HepG2 (cell line): ENCODE measurements at regions not wholly inside any gene's neighbourhood (a gene's known extent, or its start where the extent isn't known, plus 50 kb on each side); places are given as distances from the start of the nearest gene placed in this dataset.

Source experiments
- ATAC-seq: fragments of 200-7000 bp; cut with Tn5 transposase; 3 replicates; pipeline ENCODE4 v1.9.1; 2020; ENCODE audit warnings: mild to moderate bottlenecking, moderate library complexity
- BruUV-seq: library from RNA; stranded (reverse); fragments of 400-500 nt; replicated peaks from 2 replicates; lab custom pipeline; 2021; lab: Mats Ljungman, UMichigan
- CTCF ChIA-PET: fragments of 300-600 bp; formaldehyde crosslinking; extraction: SDS; loops from one replicate; lab custom pipeline; 2021; ENCODE audit warnings: low total read pairs, inconsistent platforms, low intra/inter-chr PET ratio; lab: Yijun Ruan, JAX
- POLR2A ChIA-PET: fragments of 350-600 bp; sonication (Branson Sonifier 250); formaldehyde crosslinking; loops from one replicate; lab custom pipeline; 2020; ENCODE audit warnings: antibody characterized with exemption, inconsistent platforms; lab: Yijun Ruan, JAX
- DNase-seq: peaks from one replicate; pipeline ENCODE4 v3.0.0-alpha.2; 2015; ENCODE audit warnings: low spot score
- FAIRE-seq: peaks from 3 replicates; lab custom pipeline; 2011; peaks lifted over from hg19 to GRCh38; lab: Jason Lieb, UNC
- H2AFZ ChIP-seq: one replicate; pipeline ENCODE4 v1.6.1; 2011; ENCODE audit warnings: low read length, inconsistent platforms
- H3K27ac ChIP-seq: fragments of 300-600 bp; 3 replicates; pipeline ENCODE4 v1.8.0; 2011; ENCODE audit warnings: mixed run types, mild to moderate bottlenecking, mixed read lengths, low read length, inconsistent platforms; ENCODE audit not compliant: insufficient read depth; ENCODE audit errors: extremely low read length
- H3K27me3 ChIP-seq, 2 experiments: fragments of 200-600 bp in 1 of 2; 2 replicates in 1 of 2; 3 replicates in 1 of 2; pipeline versions ENCODE4 v1.6.0 to v1.8.0; 2011; ENCODE audit warnings: low read length in 2 of 2, mild to moderate bottlenecking in 2 of 2, moderate library complexity in 2 of 2, inconsistent platforms in 1 of 2; ENCODE audit not compliant: insufficient read depth in 2 of 2, control insufficient read depth in 1 of 2
- H3K36me3 ChIP-seq, 2 experiments: fragments of 200-600 bp in 1 of 2; replicated peaks in 1 of 2; 2 replicates in 1 of 2; 3 replicates in 1 of 2; pipeline versions ENCODE4 v1.5.1 to v1.8.0; 2011; ENCODE audit warnings: low read length in 2 of 2, inconsistent platforms in 1 of 2; ENCODE audit not compliant: insufficient read depth in 2 of 2, control insufficient read depth in 1 of 2
- H3K4me1 ChIP-seq: 2 replicates; pipeline ENCODE4 v1.5.1; 2012; ENCODE audit warnings: low read length, inconsistent platforms; ENCODE audit not compliant: insufficient read depth
- H3K4me2 ChIP-seq: 2 replicates; pipeline ENCODE4 v1.6.0; 2011; ENCODE audit warnings: low read depth, low read length, inconsistent platforms
- H3K4me3 ChIP-seq, 3 experiments: fragments of 200-600 bp in 1 of 3; sonication (generic), shearing (Covaris generic) in 1 of 3; replicated peaks in 1 of 3; 2 replicates each; pipeline ENCODE4 v1.5.1; 2011 to 2016; ENCODE audit warnings: low read length in 3 of 3, inconsistent platforms in 2 of 3, low read depth in 2 of 3, mild to moderate bottlenecking in 2 of 3, control low read depth in 1 of 3, mixed read lengths in 1 of 3; ENCODE audit not compliant: insufficient read depth in 1 of 3
- H3K79me2 ChIP-seq: one replicate; pipeline ENCODE4 v1.6.1; 2011; ENCODE audit warnings: low read length, inconsistent platforms; ENCODE audit not compliant: insufficient read depth
- H3K9ac ChIP-seq: 2 replicates; pipeline ENCODE4 v1.6.0; 2011; ENCODE audit warnings: mild to moderate bottlenecking, low read depth, low read length, inconsistent platforms; ENCODE audit not compliant: insufficient read depth
- H3K9me3 ChIP-seq: 2 replicates; pipeline ENCODE4 v1.5.1; 2012; ENCODE audit warnings: mild to moderate bottlenecking, low read length
- H4K20me1 ChIP-seq: 2 replicates; pipeline ENCODE4 v1.6.0; 2011; ENCODE audit warnings: inconsistent platforms, mild to moderate bottlenecking, low read length, moderate library complexity; ENCODE audit not compliant: insufficient read depth
- EP300 ChIP-seq, 3 experiments: sonication (generic) in 1 of 3; formaldehyde crosslinking in 1 of 3; IDR thresholded peaks; 2 replicates each; pipeline versions ENCODE4 v1.5.1 to v1.6.1; 2011 to 2020; ENCODE audit warnings: low read depth in 2 of 3, low read length in 2 of 3, borderline replicate concordance in 1 of 3, improper control_type of control experiment in 1 of 3, mild to moderate bottlenecking in 1 of 3, missing genetic modification reagents in 1 of 3, moderate library complexity in 1 of 3
- MAFF ChIP-seq: IDR thresholded peaks from 2 replicates; pipeline ENCODE4 v1.6.1; 2011; ENCODE audit warnings: low read depth, low read length, improper control_type of control experiment
- MAFK ChIP-seq, 2 experiments: IDR thresholded peaks in 1 of 2; conservative IDR thresholded peaks in 1 of 2; 2 replicates each; pipeline ENCODE4 v1.6.1; 2011; ENCODE audit warnings: improper control_type of control experiment in 2 of 2, low read length in 2 of 2
- SALL2 ChIP-seq: sonication (generic); formaldehyde crosslinking; IDR thresholded peaks from 2 replicates; pipeline ENCODE4 v1.8.1; 2023; ENCODE audit warnings: mild to moderate bottlenecking, missing genetic modification reagents, inconsistent platforms
- ZFP62 ChIP-seq: sonication (generic); formaldehyde crosslinking; IDR thresholded peaks from 2 replicates; pipeline ENCODE4 v1.4.0; 2020; ENCODE audit warnings: missing genetic modification reagents
- ZNF10 ChIP-seq: sonication (generic); formaldehyde crosslinking; IDR thresholded peaks from 2 replicates; pipeline ENCODE4 v1.4.0; 2020; ENCODE audit warnings: mild to moderate bottlenecking, low read depth, missing genetic modification reagents, borderline replicate concordance
- ZNF121 ChIP-seq: sonication (generic); formaldehyde crosslinking; IDR thresholded peaks from 2 replicates; pipeline ENCODE4 v1.5.0; 2020; ENCODE audit warnings: mild to moderate bottlenecking, missing genetic modification reagents
- ZNF775 ChIP-seq: sonication (generic); formaldehyde crosslinking; IDR thresholded peaks from 2 replicates; pipeline ENCODE4 v1.4.0; 2020; ENCODE audit warnings: missing genetic modification reagents, mild to moderate bottlenecking, moderate library complexity, borderline replicate concordance
- WGBS: methylation state at CpG from one replicate; pipeline ENCODE4 v1.1.6; 2017; ENCODE audit warnings: low lambda C conversion rate; 5-methylcytosine and 5-hydroxymethylcytosine counted together
- in situ Hi-C: cut with HindIII; loops from 2 replicates; pipeline ENCODE4 v1.10.0; 2017; ENCODE audit warnings: low pct_unique_long_range_greater_than_20kb; ENCODE audit not compliant: extremely low pct_ligation_motif_present
- intact Hi-C: fragments of 100-400 bp; cut with micrococcal nuclease; formaldehyde crosslinking; loops from one replicate; pipeline ENCODE4 v1.10.0; 2022; ENCODE audit not compliant: unreplicated experiment
- TF ChIP-seq, protein P1 (sequence below): sonication (generic); formaldehyde crosslinking; IDR thresholded peaks from 2 replicates; pipeline ENCODE4 v1.5.1; 2020; ENCODE audit warnings: mild to moderate bottlenecking, missing genetic modification reagents, moderate library complexity

DNA sequence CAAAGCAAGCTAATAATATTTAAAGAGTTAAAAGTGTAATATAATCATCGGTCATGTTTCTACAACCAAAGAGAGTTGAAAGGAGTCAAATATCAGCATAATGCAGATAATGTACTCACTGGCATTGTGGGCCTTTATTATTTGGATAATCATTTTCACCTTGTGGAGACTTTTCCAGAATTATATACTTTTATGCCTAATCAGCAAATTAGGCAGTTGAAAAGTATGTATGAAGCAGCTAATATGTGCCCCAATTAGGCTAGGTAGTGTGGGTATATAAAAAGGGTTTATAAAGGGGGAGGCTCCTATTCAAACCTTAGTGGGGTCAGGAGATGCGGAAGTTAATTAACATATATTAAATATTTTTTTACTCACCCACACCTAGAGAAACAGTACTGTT is 102.8 kb upstream of the HNRNPU start:
- no peak for DNase-seq
- CTCF ChIA-PET = no interaction called here
- H4K20me1 ChIP-seq = no peaks in the 10 kb centered on the region
- ATAC-seq = no peak
- H3K9ac ChIP-seq = no peak overlapping the region
- TF ChIP-seq ZNF10 (CRISPR knock-in tag) (no peak), MAFF (peak; percentile 98), SALL2 (no peak), ZNF121 (CRISPR knock-in tag) (no peak), ZFP62 (CRISPR knock-in tag) (no peak), ZNF775 (CRISPR knock-in tag) (no peak), MAFK (conservative IDR thresholded peaks at IDR 0.05 in 1 of 2, IDR thresholded peaks at IDR 0.05 in 1 of 2; ENCODE audit: low read length in 2 of 2) (peak; percentile 97 to 99), EP300 (IDR thresholded peaks at IDR 0.05; ENCODE audit: low read depth in 2 of 2, low read length in 2 of 2) (no peak), EP300 (CRISPR knock-in tag; IDR thresholded peaks at IDR 0.05; ENCODE audit: borderline replicate concordance) (no peak)
- TF ChIP-seq, protein P1, sequence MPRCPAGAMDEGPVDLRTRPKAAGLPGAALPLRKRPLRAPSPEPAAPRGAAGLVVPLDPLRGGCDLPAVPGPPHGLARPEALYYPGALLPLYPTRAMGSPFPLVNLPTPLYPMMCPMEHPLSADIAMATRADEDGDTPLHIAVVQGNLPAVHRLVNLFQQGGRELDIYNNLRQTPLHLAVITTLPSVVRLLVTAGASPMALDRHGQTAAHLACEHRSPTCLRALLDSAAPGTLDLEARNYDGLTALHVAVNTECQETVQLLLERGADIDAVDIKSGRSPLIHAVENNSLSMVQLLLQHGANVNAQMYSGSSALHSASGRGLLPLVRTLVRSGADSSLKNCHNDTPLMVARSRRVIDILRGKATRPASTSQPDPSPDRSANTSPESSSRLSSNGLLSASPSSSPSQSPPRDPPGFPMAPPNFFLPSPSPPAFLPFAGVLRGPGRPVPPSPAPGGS (CRISPR knock-in tag) = no peak
- no peaks in the 10 kb centered on the region; a peak in 1 of 5 replicates for H3K27me3 ChIP-seq
- H3K27ac ChIP-seq = no peak overlapping the region
- peaks cover 47% of the 10 kb centered on the region for H3K4me1 ChIP-seq
- BruUV-seq = no TSS peak
- H3K36me3 ChIP-seq = no peaks in the 10 kb centered on the region
- peaks cover 8% of the 10 kb centered on the region for H3K79me2 ChIP-seq
- no peaks in the 10 kb centered on the region for H3K9me3 ChIP-seq
- FAIRE-seq = no peak
- WGBS = 99% methylated on average over 2 of the region's 2 CpGs
- POLR2A ChIA-PET = interaction anchor here (2.3 kb wide), 1 partner anchor 103 kb away, joined by 6 read pairs; the partner anchor contains the start of gene HNRNPU
- in situ Hi-C loops (no loop called here), intact Hi-C loops (no loop called here)
- no peak overlapping the region for H3K4me2 ChIP-seq
- no peak overlapping the region for H3K4me3 ChIP-seq
- H2AFZ ChIP-seq = no peak overlapping the region
